IMR-90 (cell line): ENCODE measurements at regions not wholly inside any gene's neighbourhood (a gene's known extent, or its start where the extent isn't known, plus 50 kb on each side); places are given as distances from the start of the nearest gene placed in this dataset.

ENCODE experiments used
- ATAC-seq: fragments of 200-7000 bp; cut with Tn5 transposase; 2 replicates; pipeline ENCODE4 v1.9.1; 2020; ENCODE audit warnings: low read depth, mild to moderate bottlenecking, moderate library complexity
- BruUV-seq: library from RNA; stranded (reverse); fragments of 400-500 nt; replicated peaks from 2 replicates; lab custom pipeline; 2021; lab: Mats Ljungman, UMichigan
- CTCF ChIA-PET: fragments of 300-600 bp; formaldehyde crosslinking; extraction: SDS; loops from one replicate; lab custom pipeline; 2021; ENCODE audit warnings: antibody characterized with exemption; lab: Yijun Ruan, JAX
- POLR2A ChIA-PET: fragments of 300-600 bp; sonication (Branson Sonifier 250); formaldehyde crosslinking; loops from one replicate; lab custom pipeline; 2022; ENCODE audit warnings: antibody characterized with exemption; ENCODE audit not compliant: unreplicated experiment; lab: Charles Lee
- DNase-seq: peaks from one replicate; pipeline ENCODE4 v3.0.0; 2013
- H2AFZ ChIP-seq: replicated peaks from 2 replicates; pipeline ENCODE3; 2013; ENCODE audit warnings: low read length, mild to moderate bottlenecking; ENCODE audit not compliant: poor library complexity
- H2AK5ac ChIP-seq: 2 replicates; pipeline ENCODE4 v1.6.1; 2013; ENCODE audit warnings: low read depth, low read length, inconsistent platforms
- H2AK9ac ChIP-seq: replicated peaks from 2 replicates; pipeline ENCODE3; 2013; ENCODE audit warnings: mild to moderate bottlenecking, low read depth, low read length, moderate library complexity; ENCODE audit not compliant: poor library complexity
- H2BK120ac ChIP-seq: 2 replicates; pipeline ENCODE4 v1.6.1; 2013; ENCODE audit warnings: low read depth, low read length, inconsistent platforms
- H2BK15ac ChIP-seq: 3 replicates; pipeline ENCODE4 v1.6.1; 2013; ENCODE audit warnings: low read depth, low read length, inconsistent platforms
- H2BK20ac ChIP-seq: 2 replicates; pipeline ENCODE4 v1.6.1; 2013; ENCODE audit warnings: low read depth, mild to moderate bottlenecking, inconsistent platforms, low read length, moderate library complexity
- H2BK5ac ChIP-seq: 2 replicates; pipeline ENCODE4 v1.6.1; 2013; ENCODE audit warnings: mild to moderate bottlenecking, low read depth, low read length, inconsistent platforms; ENCODE audit not compliant: poor library complexity, severe bottlenecking
- H3K14ac ChIP-seq: replicated peaks from 2 replicates; pipeline ENCODE4 v1.6.1; 2013; ENCODE audit warnings: low read depth, low read length, inconsistent platforms
- H3K18ac ChIP-seq: 2 replicates; pipeline ENCODE4 v1.6.1; 2013; ENCODE audit warnings: low read depth, low read length, control low read depth
- H3K23ac ChIP-seq: 2 replicates; pipeline ENCODE4 v1.6.1; 2013; ENCODE audit warnings: low read depth, low read length, inconsistent platforms
- H3K27ac ChIP-seq: 2 replicates; pipeline ENCODE4 v1.5.1; 2013; ENCODE audit warnings: mild to moderate bottlenecking, control low read depth, low read length; ENCODE audit not compliant: insufficient read depth
- H3K27me3 ChIP-seq: 2 replicates; pipeline ENCODE4 v1.6.1; 2013; ENCODE audit warnings: low read length; ENCODE audit not compliant: control insufficient read depth, insufficient read depth
- H3K36me3 ChIP-seq: 2 replicates; pipeline ENCODE4 v1.6.1; 2013; ENCODE audit warnings: low read length, mixed read lengths; ENCODE audit not compliant: control insufficient read depth, insufficient read depth
- H3K4ac ChIP-seq: 2 replicates; pipeline ENCODE4 v1.6.1; 2013; ENCODE audit warnings: low read depth, low read length, inconsistent platforms
- H3K4me1 ChIP-seq: 2 replicates; pipeline ENCODE4 v1.6.1; 2013; ENCODE audit warnings: low read length, mixed read lengths; ENCODE audit not compliant: control insufficient read depth, insufficient read depth
- H3K4me2 ChIP-seq: 2 replicates; pipeline ENCODE4 v1.6.1; 2013; ENCODE audit warnings: low read depth, mild to moderate bottlenecking, control low read depth, low read length, moderate library complexity
- H3K4me3 ChIP-seq: 2 replicates; pipeline ENCODE4 v1.5.1; 2013; ENCODE audit warnings: low read depth, mild to moderate bottlenecking, control low read depth, low read length, moderate library complexity; ENCODE audit not compliant: insufficient read depth
- H3K56ac ChIP-seq: 2 replicates; pipeline ENCODE4 v1.6.1; 2013; ENCODE audit warnings: low read length, inconsistent platforms; ENCODE audit not compliant: insufficient read depth; ENCODE audit errors: extremely low read depth
- H3K79me1 ChIP-seq, 2 experiments: 2 replicates each; pipeline ENCODE4 v1.6.1; 2013; ENCODE audit warnings: low read length in 2 of 2, inconsistent platforms in 1 of 2, low read depth in 1 of 2
- H3K9ac ChIP-seq: 2 replicates; pipeline ENCODE4 v1.6.1; 2013; ENCODE audit warnings: low read depth, low read length, control low read depth
- H3K9me1 ChIP-seq: 2 replicates; pipeline ENCODE4 v1.6.1; 2013; ENCODE audit warnings: low read length, inconsistent platforms; ENCODE audit not compliant: insufficient read depth
- H3K9me3 ChIP-seq: 2 replicates; pipeline ENCODE4 v1.6.1; 2013; ENCODE audit warnings: low read length; ENCODE audit not compliant: control insufficient read depth, insufficient read depth
- H4K20me1 ChIP-seq: 2 replicates; pipeline ENCODE4 v1.6.1; 2013; ENCODE audit warnings: low read length, inconsistent platforms; ENCODE audit not compliant: insufficient read depth
- H4K5ac ChIP-seq: 2 replicates; pipeline ENCODE4 v1.6.1; 2013; ENCODE audit warnings: mild to moderate bottlenecking, low read depth, low read length, control low read depth
- H4K8ac ChIP-seq, 2 experiments: 2 replicates each; pipeline ENCODE4 v1.6.1; 2013; ENCODE audit warnings: low read depth in 2 of 2, low read length in 2 of 2, control low read depth in 1 of 2, inconsistent platforms in 1 of 2
- H4K91ac ChIP-seq: 2 replicates; pipeline ENCODE4 v1.6.1; 2013; ENCODE audit warnings: low read depth, low read length, inconsistent platforms; ENCODE audit not compliant: insufficient read depth
- BHLHE40 ChIP-seq: fragments of 150-350 bp; IDR thresholded peaks from 2 replicates; pipeline ENCODE4 v1.6.1; 2016; ENCODE audit warnings: mild to moderate bottlenecking, low read depth, low read length
- CEBPB ChIP-seq: IDR thresholded peaks from 2 replicates; pipeline ENCODE4 v1.6.1; 2012; ENCODE audit warnings: low read depth, low read length, improper control_type of control experiment
- CHD1 ChIP-seq: IDR thresholded peaks from 2 replicates; pipeline ENCODE4 v1.6.1; 2012; ENCODE audit warnings: low read depth, low read length, improper control_type of control experiment
- CTCF ChIP-seq: conservative IDR thresholded peaks from 2 replicates; pipeline ENCODE4 v1.5.1; 2012; ENCODE audit warnings: mild to moderate bottlenecking, low read depth, low read length, improper control_type of control experiment
- ELK1 ChIP-seq: fragments of 150-350 bp; IDR thresholded peaks from 2 replicates; pipeline ENCODE4 v1.6.1; 2016; ENCODE audit warnings: low read depth, mild to moderate bottlenecking, low read length, moderate library complexity, borderline replicate concordance
- FOS ChIP-seq: fragments of 150-350 bp; IDR thresholded peaks from 2 replicates; pipeline ENCODE4 v1.6.1; 2016; ENCODE audit warnings: low read depth, low read length
- MAFK ChIP-seq: IDR thresholded peaks from 2 replicates; pipeline ENCODE4 v1.6.1; 2012; ENCODE audit warnings: low read depth, low read length, improper control_type of control experiment
- MAZ ChIP-seq: IDR thresholded peaks from 2 replicates; pipeline ENCODE4 v1.6.1; 2012; ENCODE audit warnings: low read depth, mild to moderate bottlenecking, low read length, improper control_type of control experiment, moderate library complexity, borderline replicate concordance
- MXI1 ChIP-seq: IDR thresholded peaks from 2 replicates; pipeline ENCODE4 v1.6.1; 2012; ENCODE audit warnings: low read depth, mild to moderate bottlenecking, low read length, moderate library complexity, borderline replicate concordance
- NFE2L2 ChIP-seq: fragments of 150-350 bp; IDR thresholded peaks from 2 replicates; pipeline ENCODE4 v1.6.1; 2016; ENCODE audit warnings: low read depth, mild to moderate bottlenecking, low read length
- POLR2A ChIP-seq: IDR thresholded peaks from 2 replicates; pipeline ENCODE4 v1.6.1; 2012; ENCODE audit warnings: mild to moderate bottlenecking, low read depth, low read length
- RAD21 ChIP-seq: IDR thresholded peaks from 2 replicates; pipeline ENCODE4 v1.6.1; 2012; ENCODE audit warnings: low read length, improper control_type of control experiment
- RCOR1 ChIP-seq: IDR thresholded peaks from 2 replicates; pipeline ENCODE4 v1.6.1; 2012; ENCODE audit warnings: mild to moderate bottlenecking, low read length, improper control_type of control experiment; ENCODE audit not compliant: insufficient replicate concordance
- RFX5 ChIP-seq: IDR thresholded peaks from 2 replicates; pipeline ENCODE4 v1.8.0; 2012; ENCODE audit warnings: low read depth, mild to moderate bottlenecking, low read length, moderate library complexity
- SMC3 ChIP-seq: fragments of 150-350 bp; IDR thresholded peaks from 2 replicates; pipeline ENCODE4 v1.6.1; 2016; ENCODE audit warnings: low read depth, mild to moderate bottlenecking, antibody characterized with exemption, low read length, moderate library complexity
- USF2 ChIP-seq: fragments of 150-350 bp; IDR thresholded peaks from 2 replicates; pipeline ENCODE4 v1.6.1; 2017; ENCODE audit warnings: mild to moderate bottlenecking, antibody characterized with exemption, low read length, low read depth
- WGBS, 2 experiments: methylation state at CpG; one replicate each; pipeline versions ENCODE4 v1.1.5 to v1.1.7; 2013; ENCODE audit warnings: missing lambda C conversion rate in 2 of 2; ENCODE audit not compliant: insufficient read length in 1 of 2; ENCODE audit errors: extremely low coverage in 2 of 2; 5-methylcytosine and 5-hydroxymethylcytosine counted together
- dilution Hi-C: fragments of 300-500 bp; cut with HindIII; formaldehyde crosslinking; loops from one replicate; pipeline ENCODE4 v1.14.3; 2018; ENCODE audit warnings: low sequenced_read_pairs; ENCODE audit not compliant: unreplicated experiment
- in situ Hi-C: fragments of 300-500 bp; cut with MboI; formaldehyde crosslinking; loops from 3 replicates; pipeline ENCODE4 v1.14.3; 2019; ENCODE audit warnings: low sequenced_read_pairs, inconsistent platforms, mixed read lengths
- intact Hi-C: fragments of 100-400 bp; cut with micrococcal nuclease; formaldehyde crosslinking; loops from 2 replicates; pipeline ENCODE4 v1.10.0; 2022

DNA sequence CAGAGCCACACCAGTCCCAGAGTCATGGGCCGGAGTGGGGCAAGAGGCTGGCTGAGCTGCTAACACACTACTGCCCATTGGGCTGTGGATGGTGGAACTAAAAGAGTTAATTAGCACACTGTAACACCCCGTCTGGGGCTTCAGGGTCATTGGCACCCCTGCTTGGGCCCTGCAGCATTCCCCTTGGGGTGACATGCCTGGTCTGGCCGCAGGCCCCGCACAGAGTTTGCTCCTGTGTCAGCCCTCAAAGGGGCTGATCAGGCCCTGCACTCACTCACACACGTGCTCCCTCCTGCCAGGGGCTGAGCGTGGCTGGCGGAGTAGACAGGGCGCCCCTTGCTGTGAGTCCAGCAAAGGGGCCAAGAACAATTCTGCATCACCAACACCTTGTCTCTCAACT, 1499.6 kb upstream of the TMEM132C start:
- no peak overlapping the region for H3K4me2 ChIP-seq

More for the DNA sequence above, 1499.6 kb upstream of the TMEM132C start:
- Histone ChIP-seq H3K9ac (no peak overlapping the region), H3K27ac (no peak overlapping the region), H2AK9ac (no peak overlapping the region), H3K56ac (no peak overlapping the region), H2AK5ac (no peak overlapping the region), H3K9me1 (no peaks in the 10 kb centered on the region), H2BK15ac (no peak overlapping the region), H3K27me3 (no peaks in the 10 kb centered on the region), H2BK20ac (no peak overlapping the region), H3K79me1 (no peaks in the 10 kb centered on the region), H3K18ac (no peak overlapping the region), H3K14ac (no peak overlapping the region), H3K36me3 (no peaks in the 10 kb centered on the region), H3K4me3 (no peak overlapping the region), H3K23ac (no peak overlapping the region), H4K5ac (no peak overlapping the region), H2AFZ (no peak overlapping the region), H3K9me3 (peaks cover 21% of the 10 kb centered on the region), H2BK5ac (no peak overlapping the region), H4K20me1 (no peaks in the 10 kb centered on the region), H4K8ac (no peak overlapping the region), H4K91ac (no peak overlapping the region), H3K4me1 (no peaks in the 10 kb centered on the region), H2BK120ac (no peak overlapping the region), H3K4ac (no peak overlapping the region)
- ATAC-seq: no peak
- no TSS peak for BruUV-seq
- TF ChIP-seq MAZ: no peak
- TF ChIP-seq MAFK: no peak
- no peak for TF ChIP-seq POLR2A
- no peak for TF ChIP-seq ELK1
- no peak for TF ChIP-seq RFX5
- TF ChIP-seq FOS: no peak
- no peak for TF ChIP-seq CHD1
- TF ChIP-seq SMC3: no peak
- TF ChIP-seq RAD21: no peak
- no peak for TF ChIP-seq USF2
- no peak for TF ChIP-seq NFE2L2
- TF ChIP-seq BHLHE40: no peak
- no peak for TF ChIP-seq RCOR1
- TF ChIP-seq CEBPB: no peak
- no peak for TF ChIP-seq MXI1
- no peak for TF ChIP-seq CTCF
- dilution Hi-C loops (no loop called here), intact Hi-C loops (no loop called here), in situ Hi-C loops (no loop called here)
- WGBS, 2 experiments: 33% methylated on average over 4 of the region's 8 CpGs; no CpG with 5 or more reads in 1 of the 2 experiments
- DNase-seq: no peak
- ChIA-PET CTCF (no interaction called here), POLR2A (no interaction called here)
